Ovary (tissue), 7 donors: ENCODE measurements at regions not wholly inside any gene's neighbourhood (a gene's known extent, or its start where the extent isn't known, plus 50 kb on each side); places are given as distances from the start of the nearest gene placed in this dataset.

ENCODE experiments used
- DNase-seq, 5 donors: peaks; one replicate each; pipeline ENCODE4 v3.0.0-alpha.2; 2019 to 2020
- H3K27ac ChIP-seq, 2 donors: fragments of 200-600 bp; one replicate each; pipeline versions ENCODE4 v1.5.1 to v1.8.0; 2019 to 2022
- H3K27me3 ChIP-seq: fragments of 200-600 bp; one replicate; pipeline ENCODE4 v1.8.0; 2022
- H3K36me3 ChIP-seq: fragments of 200-600 bp; sonication (generic); one replicate; pipeline ENCODE4 v1.5.1; 2019
- H3K4me1 ChIP-seq: one replicate; pipeline ENCODE4 v1.8.1; 2013; ENCODE audit warnings: mild to moderate bottlenecking, moderate library complexity; ENCODE audit not compliant: insufficient read depth
- H3K4me3 ChIP-seq: fragments of 200-600 bp; sonication (generic); one replicate; pipeline ENCODE4 v1.5.1; 2017
- H3K9me3 ChIP-seq, 2 donors: fragments of 200-600 bp in 1 of 2; sonication (generic) in 1 of 2; one replicate each; pipeline versions ENCODE4 v1.5.1 to v1.8.1; 2013 to 2019; ENCODE audit warnings: mild to moderate bottlenecking in 1 of 2, moderate library complexity in 1 of 2
- CTCF ChIP-seq, 3 donors: fragments of 450-650 bp in 2 of 3; fragments of 200-600 bp in 1 of 3; IDR thresholded peaks; one replicate each; pipeline versions ENCODE4 v1.5.1 to v1.8.0; 2016 to 2022; ENCODE audit warnings: antibody characterized with exemption in 3 of 3, mild to moderate bottlenecking in 1 of 3
- EP300 ChIP-seq: sonication (generic); formaldehyde crosslinking; IDR thresholded peaks from one replicate; pipeline ENCODE4 v1.6.1; 2017; ENCODE audit warnings: antibody characterized with exemption
- POLR2A ChIP-seq: fragments of 450-650 bp; IDR thresholded peaks from one replicate; pipeline ENCODE4 v1.6.1; 2017; ENCODE audit warnings: antibody characterized with exemption, mild to moderate bottlenecking, moderate library complexity
- WGBS, 3 donors: extraction: QIAGEN DNeasy Blood & Tissue Kit in 1 of 3; methylation state at CpG; one replicate each; pipeline versions ENCODE4 v1.1.5 to v1.1.7; 2013 to 2017; 5-methylcytosine and 5-hydroxymethylcytosine counted together
- intact Hi-C, 4 donors: fragments of 100-400 bp; cut with DNase I; formaldehyde crosslinking; loops; one replicate each; pipeline versions ENCODE4 v1.11.0 to v1.15.1; 2022 to 2023
- donor health status: DM: no; HTN: no; CAD: no; lungs with moderate emphysema.
- donor health status: DM: no; HTN: no; CAD: no.
- donor health status: Bipolar disorder and iron deficiency.
- donor health status: DM: no; HTN: no; CAD: no.
- donor health status: DM: yes; HTN: yes; CAD: no.

GRCh38 chr7:125492521-125492920 is 562.9 kb upstream of the POT1 start:
- no peak for DNase-seq
- intact Hi-C loops = no loop called here
- H3K4me1 ChIP-seq = no peaks in the 10 kb centered on the region
- WGBS, 3 donors = 50 to 56% (median 54%) methylated on average over 1 of the region's 1 CpG
- H3K36me3 ChIP-seq = no peaks in the 10 kb centered on the region
- no peak overlapping the region for H3K4me3 ChIP-seq
- no peak overlapping the region for H3K27ac ChIP-seq
- H3K27me3 ChIP-seq = no peaks in the 10 kb centered on the region
- TF ChIP-seq CTCF (IDR thresholded peaks at IDR 0.05) (no peak), POLR2A (no peak), EP300 (no peak)
- H3K9me3 ChIP-seq = no peaks in the 10 kb centered on the region

DNA sequence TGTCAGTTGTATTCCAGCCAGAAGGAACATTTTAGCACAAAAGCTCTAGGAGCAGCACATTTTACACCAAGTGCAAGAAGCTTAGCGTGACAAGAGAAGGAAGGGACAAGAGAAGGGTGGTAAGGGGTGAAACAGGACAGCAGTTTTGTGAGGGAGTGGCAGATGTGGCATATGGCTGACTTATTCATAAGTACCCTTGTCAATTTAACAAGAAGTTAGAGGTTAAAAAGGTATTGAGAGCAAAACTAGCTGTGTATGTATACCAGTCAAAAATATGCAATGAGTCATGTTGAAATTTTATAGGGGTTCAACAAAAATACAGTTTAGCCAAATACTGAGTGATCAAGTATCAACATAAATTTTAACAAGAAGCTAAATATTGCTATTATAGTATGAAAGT is 561.5 kb upstream of the POT1 start:
- WGBS, 3 donors = 59 to 69% (median 67%) methylated on average over 1 of the region's 1 CpG
- intact Hi-C loops = no loop called here
- TF ChIP-seq EP300 = no peak
- no peaks in the 10 kb centered on the region for H3K27me3 ChIP-seq
- H3K4me1 ChIP-seq = no peaks in the 10 kb centered on the region
- no peak overlapping the region for H3K4me3 ChIP-seq
- H3K9me3 ChIP-seq = no peaks in the 10 kb centered on the region
- H3K27ac ChIP-seq = no peak overlapping the region
- DNase-seq = no peak
- no peaks in the 10 kb centered on the region for H3K36me3 ChIP-seq

- no peak for DNase-seq
- H3K4me3 ChIP-seq = no peak overlapping the region
- intact Hi-C loops = no loop called here
- no peaks in the 10 kb centered on the region for H3K4me1 ChIP-seq
- no peaks in the 10 kb centered on the region for H3K36me3 ChIP-seq
- TF ChIP-seq EP300 (no peak), CTCF (IDR thresholded peaks at IDR 0.05) (no peak), POLR2A (no peak)
- H3K27ac ChIP-seq = no peak overlapping the region
- no peaks in the 10 kb centered on the region for H3K27me3 ChIP-seq
- no peaks in the 10 kb centered on the region for H3K9me3 ChIP-seq
- 33 to 46% (median 35%) methylated on average over 4 of the region's 4 CpGs for WGBS, 3 donors
Observed at GRCh38 chr7:125490167-125490566, 560.5 kb upstream of the POT1 start.

- TF ChIP-seq CTCF (IDR thresholded peaks at IDR 0.05) (no peak), EP300 (no peak), POLR2A (no peak)
- Histone ChIP-seq H3K4me3 (no peak overlapping the region), H3K4me1 (no peaks in the 10 kb centered on the region), H3K36me3 (no peaks in the 10 kb centered on the region), H3K9me3 (no peaks in the 10 kb centered on the region), H3K27ac (no peak overlapping the region), H3K27me3 (no peaks in the 10 kb centered on the region)
- WGBS, 3 donors = 78 to 81% (median 79%) methylated on average over 2 of the region's 2 CpGs
- no peak for DNase-seq
- intact Hi-C loops = no loop called here
Observed at GRCh38 chr7:125485223-125485622, 555.6 kb upstream of the POT1 start.

DNA sequence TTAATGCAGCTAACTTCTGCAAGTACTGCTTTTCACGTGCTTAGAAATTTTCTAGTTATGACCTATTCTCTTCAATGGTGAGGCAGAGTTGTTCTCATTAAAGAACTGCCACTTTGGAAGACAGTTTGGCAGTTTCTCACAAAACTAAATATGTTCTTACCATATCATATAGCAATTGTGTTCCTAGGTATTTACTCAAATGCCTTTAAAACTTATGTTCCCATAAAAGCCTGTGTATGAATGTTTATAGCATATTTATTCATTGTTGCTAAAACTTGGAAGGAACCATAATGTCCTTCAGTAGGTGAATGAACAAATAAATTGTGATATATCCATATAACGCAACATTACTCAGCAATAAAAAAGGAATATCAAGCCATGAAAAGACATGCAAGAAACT is 555.1 kb upstream of the POT1 start:
- intact Hi-C loops = no loop called here
- no peak for TF ChIP-seq POLR2A
- TF ChIP-seq CTCF (IDR thresholded peaks at IDR 0.05) = no peak
- no peak for TF ChIP-seq EP300
- Histone ChIP-seq H3K9me3 (no peaks in the 10 kb centered on the region), H3K27me3 (no peaks in the 10 kb centered on the region), H3K36me3 (no peaks in the 10 kb centered on the region), H3K27ac (no peak overlapping the region), H3K4me3 (no peak overlapping the region), H3K4me1 (no peaks in the 10 kb centered on the region)
- no peak for DNase-seq
- WGBS, 3 donors = 81 to 87% (median 85%) methylated on average over 2 of the region's 2 CpGs
